ENCODE measurements at regions not wholly inside any gene's neighbourhood (a gene's known extent, or its start where the extent isn't known, plus 50 kb on each side); places are given as distances from the start of the nearest gene placed in this dataset.

DNA sequence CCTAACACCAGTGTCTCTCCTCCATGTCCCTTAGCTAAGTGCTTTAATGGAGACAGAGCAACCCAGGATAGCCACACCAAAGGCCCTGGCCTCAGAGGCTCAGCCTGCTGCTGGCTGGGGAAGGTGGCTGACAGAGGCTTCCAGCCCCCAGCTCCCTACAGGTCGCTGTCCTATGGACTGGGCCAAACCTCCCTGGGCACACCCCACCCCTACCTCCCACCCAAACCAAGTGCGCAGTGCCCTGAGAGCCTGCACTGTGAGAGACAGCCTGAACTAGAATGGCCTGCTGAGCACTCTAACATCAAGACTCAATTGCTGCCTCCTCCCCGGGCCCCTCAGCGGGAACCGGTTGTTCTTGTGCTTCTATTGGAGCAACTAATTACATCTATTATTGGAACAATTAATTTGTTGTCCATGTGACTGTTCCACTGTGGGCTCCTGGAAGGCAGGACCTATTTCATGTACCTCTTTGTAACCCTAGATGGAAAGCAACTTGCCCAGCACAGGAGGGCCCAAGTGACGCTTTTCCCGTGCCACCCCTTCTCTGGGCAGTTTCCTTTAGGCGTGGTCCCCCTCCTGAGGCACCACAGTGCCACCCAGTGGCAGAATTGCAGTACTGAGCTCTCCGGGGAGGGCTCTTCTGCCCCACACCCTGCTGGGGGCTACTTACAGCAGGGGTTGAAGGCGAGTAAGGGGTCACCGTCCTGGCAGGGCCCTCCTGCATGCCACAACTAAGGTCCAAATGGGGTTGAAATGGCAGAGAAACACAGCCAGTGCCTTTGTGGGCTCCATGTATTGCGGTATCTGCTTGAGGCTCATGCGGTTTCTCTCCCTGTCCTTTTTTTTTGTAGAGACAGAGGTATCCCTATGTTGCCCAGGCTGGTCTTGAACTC is 63.7 kb upstream of the WAPL start:
- TF ChIP-seq POLR2A (IDR thresholded peaks at IDR 0.05): no peak
- TF ChIP-seq, protein P1, sequence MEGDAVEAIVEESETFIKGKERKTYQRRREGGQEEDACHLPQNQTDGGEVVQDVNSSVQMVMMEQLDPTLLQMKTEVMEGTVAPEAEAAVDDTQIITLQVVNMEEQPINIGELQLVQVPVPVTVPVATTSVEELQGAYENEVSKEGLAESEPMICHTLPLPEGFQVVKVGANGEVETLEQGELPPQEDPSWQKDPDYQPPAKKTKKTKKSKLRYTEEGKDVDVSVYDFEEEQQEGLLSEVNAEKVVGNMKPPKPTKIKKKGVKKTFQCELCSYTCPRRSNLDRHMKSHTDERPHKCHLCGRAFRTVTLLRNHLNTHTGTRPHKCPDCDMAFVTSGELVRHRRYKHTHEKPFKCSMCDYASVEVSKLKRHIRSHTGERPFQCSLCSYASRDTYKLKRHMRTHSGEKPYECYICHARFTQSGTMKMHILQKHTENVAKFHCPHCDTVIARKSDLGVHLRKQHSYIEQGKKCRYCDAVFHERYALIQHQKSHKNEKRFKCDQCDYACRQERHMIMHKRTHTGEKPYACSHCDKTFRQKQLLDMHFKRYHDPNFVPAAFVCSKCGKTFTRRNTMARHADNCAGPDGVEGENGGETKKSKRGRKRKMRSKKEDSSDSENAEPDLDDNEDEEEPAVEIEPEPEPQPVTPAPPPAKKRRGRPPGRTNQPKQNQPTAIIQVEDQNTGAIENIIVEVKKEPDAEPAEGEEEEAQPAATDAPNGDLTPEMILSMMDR (IDR thresholded peaks at IDR 0.05): peak; percentile 93 to 99 (median 96)
